Embryonic facial prominence (tissue), 1 donor: ENCODE measurements at regions not wholly inside any gene's neighbourhood (a gene's known extent, or its start where the extent isn't known, plus 50 kb on each side); places are given as distances from the start of the nearest gene placed in this dataset.
"Not testable (repeated sequence)": the region's sequence is repeated elsewhere in the genome, so short reads cannot be mapped to it uniquely, and the experiment has no call there.

Experiments
- DNase-seq: peaks from one replicate; pipeline ENCODE4 v3.0.0-alpha.2; 2016; ENCODE audit errors: extremely low spot score

DNA sequence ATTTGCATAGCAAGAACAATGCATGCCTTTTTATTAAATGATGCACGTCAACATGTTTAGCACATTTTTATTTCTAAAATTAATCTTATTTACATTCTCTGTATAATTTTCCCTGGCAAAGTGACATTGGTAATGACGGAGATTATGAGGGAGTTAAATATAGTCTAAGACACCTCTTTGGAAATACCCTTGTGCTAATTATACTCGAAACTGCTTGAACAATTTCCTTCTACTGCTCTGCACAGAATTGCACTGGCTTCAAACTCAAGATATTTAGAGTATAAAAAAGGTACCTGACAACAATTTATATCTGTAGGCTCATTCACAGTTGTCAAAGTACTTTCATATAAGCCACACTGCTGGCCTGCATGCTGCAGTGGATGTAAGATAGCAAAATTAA lies 602.7 kb downstream of the NXPH1 start:
- no peak for DNase-seq

DNA sequence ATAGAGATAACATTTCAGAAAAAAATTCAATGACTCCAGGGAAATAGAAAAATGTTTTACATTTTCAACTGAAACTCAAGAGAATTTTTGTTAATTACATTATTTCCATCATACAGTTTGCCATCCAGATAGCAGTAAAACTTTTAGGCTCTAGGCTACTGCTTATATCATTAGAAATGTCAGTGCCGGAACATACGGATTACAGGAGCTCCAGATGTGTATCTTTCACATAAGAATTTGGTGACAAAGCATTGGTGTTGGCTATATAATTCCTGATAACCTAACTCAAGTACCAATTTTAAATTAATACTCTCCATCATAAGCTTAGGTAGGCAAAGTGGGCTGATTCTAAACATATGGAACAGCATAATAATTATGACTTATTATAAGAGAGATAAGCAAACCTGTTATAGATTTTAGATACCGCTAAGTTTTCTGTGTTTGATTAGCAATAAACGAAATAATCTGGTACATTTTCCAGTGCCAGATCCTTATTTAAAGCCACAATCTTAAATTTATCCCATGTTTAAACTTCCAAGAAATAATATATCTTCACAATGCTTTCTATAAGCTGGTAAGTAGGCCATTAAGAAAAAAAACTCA lies 637.9 kb downstream of the NXPH1 start:
- no peak for DNase-seq

GRCh38 chr7:9075774-9076173 lies 642.4 kb downstream of the NXPH1 start:
- DNase-seq: not testable (repeated sequence)

GRCh38 chr7:9082203-9082602 lies 648.8 kb downstream of the NXPH1 start:
- no peak for DNase-seq

- DNase-seq: no peak
Measured at GRCh38 chr7:9083837-9084236, 650.4 kb downstream of the NXPH1 start.

- DNase-seq: no peak
Measured at GRCh38 chr7:9091282-9091681, 657.9 kb downstream of the NXPH1 start.

DNA sequence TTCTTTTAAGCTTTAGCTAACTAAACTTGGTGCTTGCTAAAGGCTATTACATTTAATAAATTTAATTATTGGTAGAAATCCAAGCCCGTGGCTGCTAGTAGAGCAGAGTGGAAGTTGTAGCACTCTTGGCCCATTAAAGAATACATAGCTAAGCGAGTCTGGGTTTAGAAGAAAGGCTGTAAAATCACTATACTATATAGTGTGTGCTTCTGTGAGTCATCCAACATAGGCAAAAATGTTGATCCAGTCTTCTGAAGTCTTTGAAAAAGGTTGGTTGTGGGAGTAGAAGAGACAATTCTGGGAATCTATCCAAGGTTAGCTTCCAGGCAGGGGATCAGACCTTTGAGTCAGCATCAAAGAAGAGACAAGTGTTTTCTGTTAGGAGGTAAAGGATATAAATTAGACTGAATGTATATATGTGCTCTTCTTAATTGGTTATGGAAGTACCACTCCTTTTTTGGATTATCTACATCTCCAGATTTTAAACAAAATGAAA lies 664.2 kb downstream of the NXPH1 start:
- no peak for DNase-seq

DNA sequence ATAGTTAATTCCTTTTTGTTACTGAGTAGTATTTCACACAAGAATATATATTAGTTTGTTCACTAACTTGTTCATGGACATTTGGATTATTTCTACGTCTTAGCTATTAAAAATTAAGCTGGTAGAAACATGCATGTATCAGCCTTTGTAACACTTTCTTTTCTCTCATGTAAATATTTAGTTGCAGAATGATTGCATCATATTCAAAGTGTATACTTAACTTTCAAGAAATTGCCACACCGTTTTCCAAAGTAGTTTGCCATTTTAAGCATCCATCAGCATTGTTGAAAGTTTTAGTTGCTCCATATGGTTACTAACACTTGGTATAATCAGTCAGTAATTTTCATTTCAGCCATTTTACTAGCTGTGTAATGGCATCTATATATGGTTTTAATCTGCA lies 666.9 kb downstream of the NXPH1 start:
- DNase-seq: no peak

DNA sequence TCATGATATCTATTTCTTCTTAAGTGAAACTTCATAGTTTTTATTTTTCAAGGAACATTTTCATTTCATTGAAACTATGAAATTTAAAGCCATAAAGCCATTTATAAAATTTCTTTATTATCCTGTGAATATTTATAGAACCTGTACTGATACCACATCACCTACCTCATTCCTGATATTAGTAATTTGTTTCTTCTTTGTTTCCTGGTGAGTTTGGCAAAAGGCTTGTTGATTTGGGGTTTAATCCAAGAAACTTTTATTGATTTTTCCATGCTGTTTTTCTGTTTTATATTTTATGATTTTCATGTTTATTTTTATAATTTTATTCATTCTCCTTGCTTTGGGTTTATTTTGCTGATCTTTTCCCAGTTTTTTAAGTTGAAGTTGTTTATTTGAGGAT lies 669.4 kb downstream of the NXPH1 start:
- DNase-seq: no peak

DNA sequence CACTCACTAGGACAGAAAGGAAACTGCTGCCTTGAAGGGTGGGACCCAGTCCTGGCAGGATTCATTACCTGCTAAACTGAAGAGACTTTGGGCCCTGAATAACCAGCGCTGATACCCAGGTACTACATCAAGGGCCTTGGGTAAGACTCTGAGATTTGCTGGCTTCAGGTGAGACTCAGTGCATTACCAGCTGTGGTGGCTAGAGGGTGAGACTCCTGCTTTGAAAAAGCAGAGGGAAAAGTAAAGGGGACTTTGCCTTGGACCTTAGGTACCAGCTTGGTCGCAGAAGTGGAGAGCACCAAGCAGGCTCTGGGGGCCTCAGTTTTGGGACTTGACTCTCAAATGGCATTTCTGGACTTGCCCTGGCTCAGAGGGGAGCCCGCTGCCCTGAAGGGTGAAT lies 673.3 kb downstream of the NXPH1 start:
- DNase-seq: no peak

DNA sequence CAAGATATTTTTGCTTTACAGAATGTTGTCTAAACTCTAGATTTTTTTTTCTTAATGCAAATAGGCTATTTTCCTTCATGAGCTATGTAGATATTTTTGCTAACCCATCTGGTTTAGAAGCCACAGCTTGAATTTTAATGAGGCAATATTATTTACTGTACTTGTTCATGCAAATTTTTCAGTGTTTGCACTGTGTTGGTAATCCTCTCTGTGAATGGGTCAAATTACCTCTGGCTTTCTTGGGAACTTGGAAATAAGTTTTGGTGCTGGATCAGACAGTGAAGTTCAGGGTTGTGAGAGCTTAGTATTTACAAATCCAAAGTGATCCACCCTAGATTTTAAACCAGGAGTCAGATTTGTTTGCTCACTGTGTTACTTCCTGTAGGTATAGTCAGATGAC lies 686.9 kb downstream of the NXPH1 start:
- no peak for DNase-seq

DNA sequence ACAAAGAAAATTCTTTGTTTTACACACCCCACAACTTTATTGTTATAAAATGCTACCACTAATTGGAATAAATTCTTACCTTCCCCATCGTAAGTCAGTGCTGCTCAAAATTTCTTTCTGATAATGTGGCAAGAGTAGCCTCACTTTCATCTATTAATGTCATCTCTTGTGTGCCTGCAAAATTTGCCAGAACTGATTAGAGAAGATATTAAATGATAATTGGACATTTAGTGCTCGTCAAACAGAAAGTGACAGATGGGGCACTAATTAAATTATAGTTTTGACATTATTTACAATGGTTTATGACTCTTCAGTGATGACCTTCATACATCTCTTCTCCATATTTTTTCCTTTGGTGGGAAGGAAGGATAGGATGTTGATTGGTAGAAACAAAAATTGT lies 690.9 kb downstream of the NXPH1 start:
- DNase-seq: no peak

GRCh38 chr7:9125246-9125645 lies 691.8 kb downstream of the NXPH1 start:
- DNase-seq: no peak

- DNase-seq: no peak
Measured at GRCh38 chr7:9127901-9128300, 694.5 kb downstream of the NXPH1 start.

- no peak for DNase-seq
Measured at GRCh38 chr7:9148687-9149086, 715.3 kb downstream of the NXPH1 start.

DNA sequence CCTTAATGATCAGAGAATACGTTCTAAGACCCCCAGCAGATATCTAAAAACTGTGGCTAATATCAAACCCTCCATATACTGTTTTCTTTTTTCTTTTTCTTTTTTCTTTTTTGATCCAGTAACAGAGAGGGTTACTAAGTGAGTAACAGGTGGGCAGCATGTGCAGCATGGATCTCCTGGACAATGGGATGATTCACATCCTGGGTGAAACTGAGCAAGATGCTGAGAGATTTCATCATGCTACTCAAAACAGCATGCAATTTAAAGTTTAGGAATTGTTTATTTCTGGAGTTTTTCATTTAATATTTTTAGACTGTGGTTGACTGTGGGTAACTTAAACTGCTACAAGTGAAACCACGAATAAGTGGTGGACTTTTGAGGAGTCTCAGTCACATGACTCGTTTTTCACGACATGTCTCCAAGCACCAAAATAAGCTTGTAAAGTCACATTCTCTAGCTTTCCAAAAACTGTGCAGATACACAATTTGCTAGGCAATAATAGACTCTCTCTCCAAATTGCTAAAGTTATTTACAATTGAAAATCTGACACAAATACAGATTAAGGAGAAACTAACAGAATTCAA lies 716.2 kb downstream of the NXPH1 start:
- no peak for DNase-seq

- not testable (repeated sequence) for DNase-seq
Measured at GRCh38 chr7:9163691-9164090, 730.3 kb downstream of the NXPH1 start.

GRCh38 chr7:9175871-9176270 lies 742.5 kb downstream of the NXPH1 start:
- no peak for DNase-seq

GRCh38 chr7:9181356-9181755 lies 747.9 kb downstream of the NXPH1 start:
- DNase-seq: no peak

GRCh38 chr7:9186730-9187129 lies 753.3 kb downstream of the NXPH1 start:
- DNase-seq: no peak

DNA sequence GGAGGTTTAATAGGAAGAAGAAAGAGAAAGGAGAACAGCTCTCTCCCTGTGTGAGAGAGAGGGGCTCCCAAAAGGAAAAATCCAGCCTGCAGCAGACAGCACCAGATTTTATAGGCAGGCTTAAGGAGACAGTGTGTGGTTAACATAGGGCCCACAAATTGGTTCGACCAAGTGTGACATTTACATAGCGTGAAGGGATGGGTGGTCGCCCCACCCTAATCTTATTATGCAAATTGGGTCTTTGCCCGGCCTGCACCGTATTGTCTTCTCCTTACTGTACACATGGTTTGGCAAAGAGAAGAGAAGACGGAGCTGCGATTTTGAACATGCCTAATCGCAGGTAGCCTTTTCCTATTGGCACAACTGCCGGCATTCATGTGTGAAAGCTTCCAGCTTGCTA lies 756.3 kb downstream of the NXPH1 start:
- DNase-seq: no peak

DNA sequence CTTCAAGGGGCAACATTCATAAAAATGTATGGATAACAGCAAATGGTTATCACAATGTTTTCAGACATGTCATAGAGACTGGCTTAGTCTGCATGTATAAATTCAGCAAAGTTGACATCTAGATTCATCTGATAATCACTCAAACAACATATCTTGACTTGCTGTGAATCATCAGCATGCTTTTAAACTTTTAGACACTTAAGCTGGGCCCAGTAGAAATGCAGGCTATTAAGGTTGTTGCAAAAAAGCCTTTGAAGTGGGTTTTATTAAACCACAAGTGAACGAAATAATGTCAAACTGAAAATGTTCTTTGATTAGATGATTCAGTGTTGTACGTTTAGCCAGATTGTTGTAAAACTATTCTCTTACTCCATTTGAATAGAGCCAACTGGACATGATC lies 759.6 kb downstream of the NXPH1 start:
- no peak for DNase-seq

DNA sequence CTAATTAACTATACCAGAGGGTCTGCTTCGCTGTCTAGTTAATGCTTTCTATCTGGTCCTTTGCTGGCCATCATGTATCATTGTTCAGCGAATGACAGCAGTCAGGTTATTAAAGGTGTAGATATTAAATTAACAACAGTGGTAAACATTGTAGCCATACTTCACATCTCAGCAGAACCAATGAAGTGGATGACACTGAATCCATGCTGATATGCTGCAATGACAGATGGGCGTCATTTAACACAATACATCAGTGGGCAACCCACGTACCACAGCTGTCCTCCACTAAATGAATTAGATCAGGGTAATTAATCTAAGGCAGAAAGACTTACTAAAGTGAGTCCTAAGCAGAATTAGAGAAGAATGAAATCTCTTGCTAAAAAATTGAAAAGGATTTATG lies 767.2 kb downstream of the NXPH1 start:
- no peak for DNase-seq

GRCh38 chr7:9201928-9202327 lies 768.5 kb downstream of the NXPH1 start:
- no peak for DNase-seq
